Heart left ventricle (tissue), 16 donors: ENCODE measurements at regions not wholly inside any gene's neighbourhood (a gene's known extent, or its start where the extent isn't known, plus 50 kb on each side); places are given as distances from the start of the nearest gene placed in this dataset.
A peak's percentile ranks its signal among the peaks of the same experiment; 100 is the strongest.

Source experiments
- ATAC-seq, 4 donors: fragments of 200-7000 bp; cut with Tn5 transposase; one replicate each; pipeline ENCODE4 v1.9.1; 2020 to 2022; ENCODE audit warnings: moderate library complexity in 4 of 4, mild to moderate bottlenecking in 3 of 4, moderate number of reproducible peaks in 1 of 4
- DNase-seq, 5 donors: peaks; one replicate each; pipeline ENCODE4 v3.0.0-alpha.2; 2020
- H3K27ac ChIP-seq, 12 donors: fragments of 200-600 bp; sonication (generic) in 4 of 12; one replicate each; pipeline versions ENCODE4 v1.5.0 to v1.8.0; 2016 to 2022; ENCODE audit warnings: mild to moderate bottlenecking in 2 of 12
- H3K27me3 ChIP-seq, 9 donors: fragments of 200-600 bp; sonication (generic) in 2 of 9; one replicate each; pipeline versions ENCODE4 v1.5.1 to v1.8.0; 2016 to 2022; ENCODE audit warnings: mild to moderate bottlenecking in 3 of 9
- H3K36me3 ChIP-seq, 9 donors: fragments of 200-600 bp; sonication (generic) in 2 of 9; one replicate each; pipeline versions ENCODE4 v1.5.0 to v1.8.0; 2018 to 2022; ENCODE audit warnings: mild to moderate bottlenecking in 2 of 9
- H3K4me1 ChIP-seq, 12 donors: fragments of 200-600 bp; sonication (generic) in 4 of 12; one replicate each; pipeline versions ENCODE4 v1.5.0 to v1.8.0; 2016 to 2022; ENCODE audit warnings: mild to moderate bottlenecking in 3 of 12
- H3K4me3 ChIP-seq, 12 donors: fragments of 200-600 bp; sonication (generic) in 4 of 12; one replicate each; pipeline versions ENCODE4 v1.5.0 to v1.8.0; 2017 to 2022; ENCODE audit warnings: mild to moderate bottlenecking in 9 of 12, moderate library complexity in 4 of 12
- H3K9me3 ChIP-seq, 12 donors: fragments of 200-600 bp; sonication (generic) in 4 of 12; one replicate each; pipeline versions ENCODE4 v1.5.0 to v1.8.0; 2016 to 2022; ENCODE audit warnings: mild to moderate bottlenecking in 1 of 12
- POLR2A ChIP-seq, 2 donors: fragments of 450-650 bp; IDR thresholded peaks; one replicate each; pipeline ENCODE4 v1.6.1; 2017; ENCODE audit warnings: antibody characterized with exemption in 2 of 2, mild to moderate bottlenecking in 2 of 2, moderate library complexity in 2 of 2
- WGBS, 4 donors: extraction: QIAGEN DNeasy Blood & Tissue Kit in 2 of 4; methylation state at CpG; one replicate each; pipeline versions ENCODE4 v1.1.5 to v1.1.7; 2013 to 2018; 5-methylcytosine and 5-hydroxymethylcytosine counted together
- intact Hi-C, 10 donors: fragments of 100-400 bp; cut with DNase I; formaldehyde crosslinking; loops; one replicate each; pipeline versions ENCODE4 v1.11.1 to v1.14.2; 2022
- TF ChIP-seq, protein P1 (sequence below), 12 donors: fragments of 200-600 bp; sonication (generic) in 4 of 12; IDR thresholded peaks; one replicate each; pipeline versions ENCODE4 v1.5.0 to v1.8.0; 2018 to 2022; ENCODE audit warnings: antibody characterized with exemption in 12 of 12, mild to moderate bottlenecking in 5 of 12
- donor health status: ischemic (EF 13 %, LVEDD 7.1; RV severe dilation, severe dysfunction).
- donor health status: healthy with polysubstance abuse.
- donor health status: DM: no; HTN: yes; CAD: no.
- donor health status: DM: no; HTN: no; CAD: no.
- donor health status: ischemic (EF 25% LVEDD 6.9; RV normal size, moderate dysfunction).
- donor health status: ischemic (EF 25% LVEDD 5.7; RV mildly dilated, moderate dysfunction).
- donor health status: healthy.
- donor health status: DM: yes; HTN: yes; CAD: no.
- donor health status: ischemic (EF 35%, LVEDD 5.7; RV mildly dilated, moderate dysfunction).
- donor health status: nonischemic (EF 11% LVEDD 7.7; RV severe dilation, severe dysfunction).
- donor health status: DM: yes; HTN: yes; CAD: no.
- donor health status: PGD.
- donor health status: ischemic (EF 29% LVEDD 5.4; RV normal size, mild dysfunction).
- donor health status: nonischemic (EF 23%, LVEDD 6.1; RV moderate dilation, normal function).

DNA sequence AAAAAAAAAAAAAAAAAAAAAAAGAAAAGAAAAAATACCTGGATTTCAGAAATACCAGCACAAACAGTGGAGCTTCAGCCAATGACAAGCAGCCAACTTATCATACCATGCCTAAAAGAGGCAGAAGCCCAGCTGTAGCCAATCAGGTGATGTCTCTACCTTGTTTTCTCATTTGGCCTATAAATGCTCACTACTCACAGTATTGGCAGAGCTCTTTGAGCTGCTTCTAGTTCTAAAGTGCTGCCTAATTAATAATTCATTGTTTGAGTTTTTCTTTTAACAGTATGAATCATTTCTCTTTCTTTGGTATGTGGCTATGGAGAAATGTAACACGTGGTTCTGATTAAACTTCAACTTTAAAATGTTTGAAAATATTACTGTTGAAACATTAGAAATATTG, 188.8 kb upstream of the TECRL start:
- Histone ChIP-seq H3K27me3 (no peaks in the 10 kb centered on the region), H3K36me3 (no peaks in the 10 kb centered on the region), H3K4me3 (no peak overlapping the region), H3K9me3 (no peaks in the 10 kb centered on the region), H3K4me1 (no peaks in the 10 kb centered on the region), H3K27ac (no peak overlapping the region)
- DNase-seq (no peak), ATAC-seq (no peak)
- no peak for TF ChIP-seq POLR2A (IDR thresholded peaks at IDR 0.05)
- TF ChIP-seq, protein P1, sequence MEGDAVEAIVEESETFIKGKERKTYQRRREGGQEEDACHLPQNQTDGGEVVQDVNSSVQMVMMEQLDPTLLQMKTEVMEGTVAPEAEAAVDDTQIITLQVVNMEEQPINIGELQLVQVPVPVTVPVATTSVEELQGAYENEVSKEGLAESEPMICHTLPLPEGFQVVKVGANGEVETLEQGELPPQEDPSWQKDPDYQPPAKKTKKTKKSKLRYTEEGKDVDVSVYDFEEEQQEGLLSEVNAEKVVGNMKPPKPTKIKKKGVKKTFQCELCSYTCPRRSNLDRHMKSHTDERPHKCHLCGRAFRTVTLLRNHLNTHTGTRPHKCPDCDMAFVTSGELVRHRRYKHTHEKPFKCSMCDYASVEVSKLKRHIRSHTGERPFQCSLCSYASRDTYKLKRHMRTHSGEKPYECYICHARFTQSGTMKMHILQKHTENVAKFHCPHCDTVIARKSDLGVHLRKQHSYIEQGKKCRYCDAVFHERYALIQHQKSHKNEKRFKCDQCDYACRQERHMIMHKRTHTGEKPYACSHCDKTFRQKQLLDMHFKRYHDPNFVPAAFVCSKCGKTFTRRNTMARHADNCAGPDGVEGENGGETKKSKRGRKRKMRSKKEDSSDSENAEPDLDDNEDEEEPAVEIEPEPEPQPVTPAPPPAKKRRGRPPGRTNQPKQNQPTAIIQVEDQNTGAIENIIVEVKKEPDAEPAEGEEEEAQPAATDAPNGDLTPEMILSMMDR (IDR thresholded peaks at IDR 0.05), result no peak
- WGBS, 4 donors, result 61 to 80% (median 69%) methylated on average over 1 of the region's 1 CpG
- intact Hi-C loops, result no loop called here

GRCh38 chr4:64594723-64595122, 185.5 kb upstream of the TECRL start:
- no peak for TF ChIP-seq POLR2A (IDR thresholded peaks at IDR 0.05)
- TF ChIP-seq, protein P1 (IDR thresholded peaks at IDR 0.05), result no peak
- intact Hi-C loops, result no loop called here
- no peaks in the 10 kb centered on the region for H3K4me1 ChIP-seq
- no peaks in the 10 kb centered on the region for H3K27me3 ChIP-seq
- no peaks in the 10 kb centered on the region for H3K36me3 ChIP-seq
- peaks cover 0 to 14% (median 0%) of the 10 kb centered on the region in 12 donors for H3K9me3 ChIP-seq
- DNase-seq (no peak), ATAC-seq (no peak)
- H3K27ac ChIP-seq, result no peak overlapping the region
- no peak overlapping the region for H3K4me3 ChIP-seq

GRCh38 chr4:64588507-64588906, 179.3 kb upstream of the TECRL start:
- Histone ChIP-seq H3K4me1 (no peaks in the 10 kb centered on the region), H3K9me3 (peaks cover 0 to 27% (median 1%) of the 10 kb centered on the region in 12 donors), H3K27me3 (no peaks in the 10 kb centered on the region), H3K27ac (no peak overlapping the region), H3K36me3 (no peaks in the 10 kb centered on the region), H3K4me3 (no peak overlapping the region)
- no peak for DNase-seq
- 87 to 93% (median 90%) methylated on average over 5 of the region's 5 CpGs for WGBS, 4 donors
- intact Hi-C loops, result loop anchor here in 4 of 10 donors (5.0 to 10.0 kb wide), 3 partner anchors 424 to 434 kb away; no protein-coding TSS in a partner anchor
- TF ChIP-seq, protein P1 (IDR thresholded peaks at IDR 0.05), result no peak
- no peak for TF ChIP-seq POLR2A (IDR thresholded peaks at IDR 0.05)
- ATAC-seq, result no peak

DNA sequence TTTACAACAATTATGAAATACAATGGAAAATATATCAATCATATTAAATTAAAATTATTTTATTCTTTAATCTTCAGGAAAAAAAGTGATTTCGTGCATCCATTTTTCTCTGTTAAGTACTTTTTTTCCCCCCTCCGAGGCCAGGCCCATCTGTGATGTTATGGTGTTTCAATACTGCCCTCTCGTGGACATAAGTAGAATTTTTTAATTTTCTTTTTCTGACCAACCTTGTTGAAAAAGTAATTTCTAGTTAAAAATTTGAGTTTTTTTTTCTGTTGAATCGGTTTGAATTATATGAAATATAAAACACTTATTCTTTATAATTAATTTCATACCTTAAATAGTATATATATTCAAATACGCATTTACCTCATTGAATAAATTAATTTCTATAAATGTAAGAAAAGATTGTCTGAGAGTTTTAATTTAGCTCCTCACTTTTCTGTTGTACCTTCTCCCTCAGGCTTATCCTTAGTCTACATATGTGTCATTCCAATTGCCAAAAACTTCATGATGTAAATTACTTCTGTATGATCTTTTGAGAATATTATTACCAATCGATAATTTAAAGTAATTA, 175.8 kb upstream of the TECRL start:
- intact Hi-C loops, result loop anchor here in 4 of 10 donors (5.0 to 10.0 kb wide), 3 partner anchors 420 to 430 kb away; no protein-coding TSS in a partner anchor
- Histone ChIP-seq H3K36me3 (no peaks in the 10 kb centered on the region), H3K27me3 (no peaks in the 10 kb centered on the region), H3K9me3 (peaks cover 0 to 18% (median 1%) of the 10 kb centered on the region in 12 donors), H3K27ac (no peak overlapping the region), H3K4me1 (no peaks in the 10 kb centered on the region), H3K4me3 (no peak overlapping the region)
- DNase-seq (no peak), ATAC-seq (no peak)
- WGBS, 4 donors, result 29 to 30% (median 29%) methylated on average over 6 of the region's 6 CpGs
- TF ChIP-seq, protein P1 (IDR thresholded peaks at IDR 0.05), result peak; percentile 36 to 72 (median 62)
- no peak for TF ChIP-seq POLR2A (IDR thresholded peaks at IDR 0.05)
